DMS153 treated with DMSO at 0.1 percent for 48 hours (cell line): ENCODE measurements at regions not wholly inside any gene's neighbourhood (a gene's known extent, or its start where the extent isn't known, plus 50 kb on each side); places are given as distances from the start of the nearest gene placed in this dataset.

Experiments used
- DNase-seq: peaks from one replicate; lab custom pipeline; 2025; ENCODE audit not compliant: unreplicated experiment; lab: John Stamatoyannopoulos, UW

DNA sequence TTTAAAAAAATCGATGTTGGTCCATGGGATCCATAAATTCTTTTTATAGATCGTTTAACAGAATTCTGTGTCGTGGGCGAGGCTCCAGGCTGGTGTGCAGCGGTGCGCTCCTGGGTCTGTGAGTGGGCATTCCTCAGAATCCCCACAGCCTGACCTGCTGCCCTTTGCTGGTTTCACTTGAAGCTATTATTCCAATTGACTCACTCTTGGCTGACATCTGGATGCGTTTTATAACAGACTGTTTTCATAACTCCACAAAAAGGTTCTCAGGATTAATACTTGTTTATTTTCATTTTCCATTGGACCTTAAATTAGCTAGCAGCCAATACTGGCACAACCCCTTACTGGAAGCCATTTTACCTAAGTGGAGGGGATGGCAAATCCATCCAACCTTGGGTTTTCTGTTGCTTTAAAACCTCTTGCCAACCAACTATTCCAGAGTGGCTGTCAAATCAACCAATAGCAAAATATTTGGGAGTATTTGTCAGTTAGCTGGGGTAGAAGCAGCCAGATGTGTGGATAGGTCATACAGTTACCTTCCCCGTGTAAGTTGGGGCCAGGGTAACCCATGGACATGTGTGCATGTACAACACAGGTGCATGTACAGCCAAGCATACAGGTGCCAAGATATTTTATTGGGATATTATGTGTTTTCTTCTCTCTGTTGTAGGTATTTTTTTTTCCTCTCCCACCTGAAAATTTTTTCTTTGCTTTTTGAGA, 160.7 kb upstream of the ZNF32 start:
- DNase-seq = no peak

GRCh38 chr10:43808136-43808535, 159.5 kb upstream of the ZNF32 start:
- DNase-seq = no peak

GRCh38 chr10:43806831-43807640, 158.4 kb upstream of the ZNF32 start:
- DNase-seq = no peak

- DNase-seq = no peak
These were observed 155.1 kb upstream of the ZNF32 start for GRCh38 chr10:43803791-43804190.

GRCh38 chr10:43802988-43803696, 154.5 kb upstream of the ZNF32 start:
- DNase-seq = no peak

- DNase-seq = no peak
These were observed 152.9 kb upstream of the ZNF32 start for GRCh38 chr10:43801626-43802025.

DNA sequence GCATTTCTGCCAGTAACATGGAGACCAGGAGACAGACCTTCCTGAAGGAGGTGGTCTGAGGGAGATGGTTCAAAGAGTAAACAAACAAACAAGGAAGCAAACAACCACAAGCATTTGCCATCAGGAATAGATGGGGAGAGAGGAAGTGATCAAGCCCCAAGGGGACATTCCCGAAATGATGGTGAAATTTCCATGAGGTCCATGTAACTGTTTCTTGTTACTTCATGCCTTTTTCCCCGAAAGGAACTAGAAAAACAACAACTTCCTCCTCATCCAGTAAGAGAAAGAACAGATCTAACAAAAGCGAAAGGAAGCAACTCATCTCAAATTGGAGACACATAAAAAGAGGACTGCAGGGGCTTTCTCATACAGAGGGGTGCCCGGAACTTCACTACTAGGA, 152.5 kb upstream of the ZNF32 start:
- no peak for DNase-seq

DNA sequence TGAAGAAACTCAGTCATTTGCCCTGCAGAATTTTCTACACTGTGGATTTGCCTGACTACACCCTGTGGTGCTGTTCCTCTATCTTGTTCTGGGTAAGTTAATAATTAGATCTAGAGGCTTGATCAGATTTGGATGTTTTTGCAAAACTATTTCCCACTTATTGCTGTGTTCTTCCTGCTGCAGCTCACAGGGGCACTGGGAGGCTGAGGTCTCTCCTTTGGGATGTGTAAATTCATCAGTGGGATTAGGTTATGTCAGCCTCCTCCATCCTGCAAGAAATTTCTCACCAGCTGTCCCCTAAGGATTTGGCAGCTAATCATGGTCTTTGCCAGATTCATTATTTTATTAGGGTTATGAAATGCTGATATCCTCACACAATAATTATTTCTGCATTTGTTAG, 148.1 kb upstream of the ZNF32 start:
- no peak for DNase-seq

GRCh38 chr10:43795639-43796038, 147.0 kb upstream of the ZNF32 start:
- DNase-seq = no peak

- DNase-seq = no peak
These were observed 146.4 kb upstream of the ZNF32 start for GRCh38 chr10:43795093-43795492.

GRCh38 chr10:43794181-43794815, 145.6 kb upstream of the ZNF32 start:
- DNase-seq = no peak

DNA sequence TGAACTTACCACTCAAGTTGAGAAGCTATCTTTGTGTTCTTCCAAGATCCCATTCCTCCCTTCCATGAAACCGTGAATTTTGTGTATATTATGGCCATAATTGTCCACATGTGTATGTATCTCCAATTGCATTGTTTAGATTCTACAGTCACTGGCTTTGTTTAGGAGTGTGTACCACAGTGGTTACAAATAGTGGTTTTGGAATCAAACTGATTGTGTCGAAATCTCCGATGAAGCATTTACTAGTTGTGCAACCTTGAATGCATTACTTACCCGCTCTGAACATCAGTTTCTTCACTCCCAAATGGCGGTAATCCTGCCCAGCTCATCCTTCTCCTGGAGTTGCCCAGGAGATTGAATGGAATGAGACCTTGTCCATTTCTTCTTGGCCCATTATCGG, 145.0 kb upstream of the ZNF32 start:
- no peak for DNase-seq

- DNase-seq = no peak
These were observed 141.5 kb upstream of the ZNF32 start for GRCh38 chr10:43790147-43790546.

DNA sequence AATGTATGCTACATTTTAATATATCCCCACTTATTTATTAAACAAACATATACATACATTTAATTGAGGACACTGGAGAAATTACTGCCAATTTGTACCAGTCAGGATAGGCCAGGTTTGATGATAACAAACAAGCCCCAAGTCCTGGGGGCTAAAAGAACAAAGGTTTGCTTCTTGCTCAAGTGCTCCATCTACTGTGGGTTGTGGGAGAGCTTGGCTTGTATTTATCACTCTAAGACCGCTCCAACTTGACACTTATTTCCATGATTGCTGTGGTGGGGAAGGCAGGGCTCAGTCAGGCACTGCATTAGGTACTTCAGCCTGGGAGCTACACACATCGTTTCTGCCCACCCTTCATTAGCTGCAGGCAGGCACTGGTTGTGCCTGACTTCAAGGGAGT, 136.6 kb upstream of the ZNF32 start:
- no peak for DNase-seq

DNA sequence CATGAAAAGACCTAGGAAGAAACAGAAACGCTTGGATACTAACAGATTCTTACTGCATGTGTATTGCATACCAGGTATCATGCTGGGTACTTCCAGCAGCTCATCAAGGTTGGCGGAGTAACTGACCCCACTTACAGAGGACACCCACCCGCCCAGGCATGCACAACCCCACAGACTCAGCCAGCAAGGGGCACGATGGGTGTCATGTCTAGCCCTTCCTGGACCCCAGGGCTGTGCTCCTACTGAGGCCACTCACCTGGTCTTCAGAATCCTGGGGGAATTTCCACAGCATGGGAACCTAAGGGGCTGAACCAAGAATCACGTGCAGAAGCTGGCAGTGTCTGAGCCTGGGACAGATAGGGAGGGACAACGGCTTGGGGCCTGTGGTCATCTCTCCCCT, 134.1 kb upstream of the ZNF32 start:
- DNase-seq = no peak

- no peak for DNase-seq
These were observed 133.0 kb upstream of the ZNF32 start for GRCh38 chr10:43781480-43782361.

- no peak for DNase-seq
These were observed 129.9 kb upstream of the ZNF32 start for GRCh38 chr10:43778571-43778970.

- no peak for DNase-seq
These were observed 126.7 kb upstream of the ZNF32 start for GRCh38 chr10:43775384-43775783.

- DNase-seq = no peak
These were observed 125.6 kb upstream of the ZNF32 start for GRCh38 chr10:43774234-43774769.

DNA sequence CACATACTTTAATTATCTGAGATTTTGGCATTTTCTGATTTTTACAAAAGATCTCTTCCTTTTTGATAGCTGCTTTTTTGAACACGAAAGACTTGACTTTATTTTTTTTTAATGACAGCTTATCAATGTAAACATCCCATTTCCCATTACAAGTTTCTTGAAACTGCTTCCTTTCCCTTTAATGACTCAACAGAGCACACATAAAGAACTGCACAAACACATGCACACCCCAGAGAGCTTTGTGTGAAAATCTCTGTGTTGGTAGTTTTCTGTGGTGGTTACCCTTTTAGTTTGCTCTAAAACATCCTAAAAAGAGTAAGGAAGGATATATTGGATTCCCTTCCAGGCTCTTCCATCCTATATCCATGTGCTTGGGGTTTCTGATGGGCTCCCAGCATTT, 125.1 kb upstream of the ZNF32 start:
- no peak for DNase-seq
